IMR-90 (cell line): ENCODE measurements at regions not wholly inside any gene's neighbourhood (a gene's known extent, or its start where the extent isn't known, plus 50 kb on each side); places are given as distances from the start of the nearest gene placed in this dataset.

ENCODE experiments used
- ATAC-seq: fragments of 200-7000 bp; cut with Tn5 transposase; 2 replicates; pipeline ENCODE4 v1.9.1; 2020; ENCODE audit warnings: low read depth, mild to moderate bottlenecking, moderate library complexity
- BruUV-seq: library from RNA; stranded (reverse); fragments of 400-500 nt; replicated peaks from 2 replicates; lab custom pipeline; 2021; lab: Mats Ljungman, UMichigan
- CTCF ChIA-PET: fragments of 300-600 bp; formaldehyde crosslinking; extraction: SDS; loops from one replicate; lab custom pipeline; 2021; ENCODE audit warnings: antibody characterized with exemption; lab: Yijun Ruan, JAX
- POLR2A ChIA-PET: fragments of 300-600 bp; sonication (Branson Sonifier 250); formaldehyde crosslinking; loops from one replicate; lab custom pipeline; 2022; ENCODE audit warnings: antibody characterized with exemption; ENCODE audit not compliant: unreplicated experiment; lab: Charles Lee
- DNase-seq: peaks from one replicate; pipeline ENCODE4 v3.0.0; 2013
- H2AFZ ChIP-seq: replicated peaks from 2 replicates; pipeline ENCODE3; 2013; ENCODE audit warnings: low read length, mild to moderate bottlenecking; ENCODE audit not compliant: poor library complexity
- H2AK5ac ChIP-seq: 2 replicates; pipeline ENCODE4 v1.6.1; 2013; ENCODE audit warnings: low read depth, low read length, inconsistent platforms
- H2AK9ac ChIP-seq: replicated peaks from 2 replicates; pipeline ENCODE3; 2013; ENCODE audit warnings: mild to moderate bottlenecking, low read depth, low read length, moderate library complexity; ENCODE audit not compliant: poor library complexity
- H2BK120ac ChIP-seq: 2 replicates; pipeline ENCODE4 v1.6.1; 2013; ENCODE audit warnings: low read depth, low read length, inconsistent platforms
- H2BK15ac ChIP-seq: 3 replicates; pipeline ENCODE4 v1.6.1; 2013; ENCODE audit warnings: low read depth, low read length, inconsistent platforms
- H2BK20ac ChIP-seq: 2 replicates; pipeline ENCODE4 v1.6.1; 2013; ENCODE audit warnings: low read depth, mild to moderate bottlenecking, inconsistent platforms, low read length, moderate library complexity
- H2BK5ac ChIP-seq: 2 replicates; pipeline ENCODE4 v1.6.1; 2013; ENCODE audit warnings: mild to moderate bottlenecking, low read depth, low read length, inconsistent platforms; ENCODE audit not compliant: poor library complexity, severe bottlenecking
- H3K14ac ChIP-seq: replicated peaks from 2 replicates; pipeline ENCODE4 v1.6.1; 2013; ENCODE audit warnings: low read depth, low read length, inconsistent platforms
- H3K18ac ChIP-seq: 2 replicates; pipeline ENCODE4 v1.6.1; 2013; ENCODE audit warnings: low read depth, low read length, control low read depth
- H3K23ac ChIP-seq: 2 replicates; pipeline ENCODE4 v1.6.1; 2013; ENCODE audit warnings: low read depth, low read length, inconsistent platforms
- H3K27ac ChIP-seq: 2 replicates; pipeline ENCODE4 v1.5.1; 2013; ENCODE audit warnings: mild to moderate bottlenecking, control low read depth, low read length; ENCODE audit not compliant: insufficient read depth
- H3K27me3 ChIP-seq: 2 replicates; pipeline ENCODE4 v1.6.1; 2013; ENCODE audit warnings: low read length; ENCODE audit not compliant: control insufficient read depth, insufficient read depth
- H3K36me3 ChIP-seq: 2 replicates; pipeline ENCODE4 v1.6.1; 2013; ENCODE audit warnings: low read length, mixed read lengths; ENCODE audit not compliant: control insufficient read depth, insufficient read depth
- H3K4ac ChIP-seq: 2 replicates; pipeline ENCODE4 v1.6.1; 2013; ENCODE audit warnings: low read depth, low read length, inconsistent platforms
- H3K4me1 ChIP-seq: 2 replicates; pipeline ENCODE4 v1.6.1; 2013; ENCODE audit warnings: low read length, mixed read lengths; ENCODE audit not compliant: control insufficient read depth, insufficient read depth
- H3K4me2 ChIP-seq: 2 replicates; pipeline ENCODE4 v1.6.1; 2013; ENCODE audit warnings: low read depth, mild to moderate bottlenecking, control low read depth, low read length, moderate library complexity
- H3K4me3 ChIP-seq: 2 replicates; pipeline ENCODE4 v1.5.1; 2013; ENCODE audit warnings: low read depth, mild to moderate bottlenecking, control low read depth, low read length, moderate library complexity; ENCODE audit not compliant: insufficient read depth
- H3K56ac ChIP-seq: 2 replicates; pipeline ENCODE4 v1.6.1; 2013; ENCODE audit warnings: low read length, inconsistent platforms; ENCODE audit not compliant: insufficient read depth; ENCODE audit errors: extremely low read depth
- H3K79me1 ChIP-seq, 2 experiments: 2 replicates each; pipeline ENCODE4 v1.6.1; 2013; ENCODE audit warnings: low read length in 2 of 2, inconsistent platforms in 1 of 2, low read depth in 1 of 2
- H3K9ac ChIP-seq: 2 replicates; pipeline ENCODE4 v1.6.1; 2013; ENCODE audit warnings: low read depth, low read length, control low read depth
- H3K9me1 ChIP-seq: 2 replicates; pipeline ENCODE4 v1.6.1; 2013; ENCODE audit warnings: low read length, inconsistent platforms; ENCODE audit not compliant: insufficient read depth
- H3K9me3 ChIP-seq: 2 replicates; pipeline ENCODE4 v1.6.1; 2013; ENCODE audit warnings: low read length; ENCODE audit not compliant: control insufficient read depth, insufficient read depth
- H4K20me1 ChIP-seq: 2 replicates; pipeline ENCODE4 v1.6.1; 2013; ENCODE audit warnings: low read length, inconsistent platforms; ENCODE audit not compliant: insufficient read depth
- H4K5ac ChIP-seq: 2 replicates; pipeline ENCODE4 v1.6.1; 2013; ENCODE audit warnings: mild to moderate bottlenecking, low read depth, low read length, control low read depth
- H4K8ac ChIP-seq, 2 experiments: 2 replicates each; pipeline ENCODE4 v1.6.1; 2013; ENCODE audit warnings: low read depth in 2 of 2, low read length in 2 of 2, control low read depth in 1 of 2, inconsistent platforms in 1 of 2
- H4K91ac ChIP-seq: 2 replicates; pipeline ENCODE4 v1.6.1; 2013; ENCODE audit warnings: low read depth, low read length, inconsistent platforms; ENCODE audit not compliant: insufficient read depth
- BHLHE40 ChIP-seq: fragments of 150-350 bp; IDR thresholded peaks from 2 replicates; pipeline ENCODE4 v1.6.1; 2016; ENCODE audit warnings: mild to moderate bottlenecking, low read depth, low read length
- CHD1 ChIP-seq: IDR thresholded peaks from 2 replicates; pipeline ENCODE4 v1.6.1; 2012; ENCODE audit warnings: low read depth, low read length, improper control_type of control experiment
- ELK1 ChIP-seq: fragments of 150-350 bp; IDR thresholded peaks from 2 replicates; pipeline ENCODE4 v1.6.1; 2016; ENCODE audit warnings: low read depth, mild to moderate bottlenecking, low read length, moderate library complexity, borderline replicate concordance
- FOS ChIP-seq: fragments of 150-350 bp; IDR thresholded peaks from 2 replicates; pipeline ENCODE4 v1.6.1; 2016; ENCODE audit warnings: low read depth, low read length
- MAFK ChIP-seq: IDR thresholded peaks from 2 replicates; pipeline ENCODE4 v1.6.1; 2012; ENCODE audit warnings: low read depth, low read length, improper control_type of control experiment
- RAD21 ChIP-seq: IDR thresholded peaks from 2 replicates; pipeline ENCODE4 v1.6.1; 2012; ENCODE audit warnings: low read length, improper control_type of control experiment
- USF2 ChIP-seq: fragments of 150-350 bp; IDR thresholded peaks from 2 replicates; pipeline ENCODE4 v1.6.1; 2017; ENCODE audit warnings: mild to moderate bottlenecking, antibody characterized with exemption, low read length, low read depth
- WGBS, 2 experiments: methylation state at CpG; one replicate each; pipeline versions ENCODE4 v1.1.5 to v1.1.7; 2013; ENCODE audit warnings: missing lambda C conversion rate in 2 of 2; ENCODE audit not compliant: insufficient read length in 1 of 2; ENCODE audit errors: extremely low coverage in 2 of 2; 5-methylcytosine and 5-hydroxymethylcytosine counted together
- dilution Hi-C: fragments of 300-500 bp; cut with HindIII; formaldehyde crosslinking; loops from one replicate; pipeline ENCODE4 v1.14.3; 2018; ENCODE audit warnings: low sequenced_read_pairs; ENCODE audit not compliant: unreplicated experiment
- in situ Hi-C: fragments of 300-500 bp; cut with MboI; formaldehyde crosslinking; loops from 3 replicates; pipeline ENCODE4 v1.14.3; 2019; ENCODE audit warnings: low sequenced_read_pairs, inconsistent platforms, mixed read lengths
- intact Hi-C: fragments of 100-400 bp; cut with micrococcal nuclease; formaldehyde crosslinking; loops from 2 replicates; pipeline ENCODE4 v1.10.0; 2022

GRCh38 chr1:38331496-38332210 is 285.1 kb upstream of the POU3F1 start:
- BruUV-seq = no TSS peak
- H2AFZ ChIP-seq = no peak overlapping the region
- no peak overlapping the region for H3K14ac ChIP-seq
- H2BK20ac ChIP-seq = no peak overlapping the region
- no peaks in the 10 kb centered on the region for H3K9me3 ChIP-seq
- WGBS, 2 experiments = no CpG with 5 or more reads among the region's 2 CpGs
- no peak overlapping the region for H3K9ac ChIP-seq
- no peaks in the 10 kb centered on the region for H3K4me1 ChIP-seq
- no peaks in the 10 kb centered on the region for H3K36me3 ChIP-seq
- no peak overlapping the region for H2AK9ac ChIP-seq
- no peak overlapping the region for H2AK5ac ChIP-seq
- no peaks in the 10 kb centered on the region for H3K79me1 ChIP-seq
- no peak overlapping the region for H3K4me2 ChIP-seq
- in situ Hi-C loops = no loop called here
- no peak overlapping the region for H3K4ac ChIP-seq
- intact Hi-C loops = no loop called here
- no peak overlapping the region for H2BK15ac ChIP-seq
- no peak overlapping the region for H2BK120ac ChIP-seq
- no peak overlapping the region for H4K5ac ChIP-seq
- no peak overlapping the region for H4K8ac ChIP-seq
- ChIA-PET POLR2A (no interaction called here), CTCF (no interaction called here)
- no peak overlapping the region for H2BK5ac ChIP-seq
- dilution Hi-C loops = no loop called here
- H4K20me1 ChIP-seq = no peaks in the 10 kb centered on the region
- H4K91ac ChIP-seq = no peak overlapping the region
- no peak for ATAC-seq
- no peak overlapping the region for H3K56ac ChIP-seq
- no peak overlapping the region for H3K27ac ChIP-seq
- no peaks in the 10 kb centered on the region for H3K27me3 ChIP-seq
- H3K18ac ChIP-seq = no peak overlapping the region
- TF ChIP-seq CHD1 (no peak), USF2 (no peak), BHLHE40 (no peak), MAFK (no peak), ELK1 (no peak), FOS (no peak), RAD21 (no peak)
- H3K4me3 ChIP-seq = no peak overlapping the region
- H3K23ac ChIP-seq = no peak overlapping the region
- no peak for DNase-seq
- no peaks in the 10 kb centered on the region for H3K9me1 ChIP-seq
